ENCODE measurements at regions not wholly inside any gene's neighbourhood (a gene's known extent, or its start where the extent isn't known, plus 50 kb on each side); places are given as distances from the start of the nearest gene placed in this dataset.

DNA sequence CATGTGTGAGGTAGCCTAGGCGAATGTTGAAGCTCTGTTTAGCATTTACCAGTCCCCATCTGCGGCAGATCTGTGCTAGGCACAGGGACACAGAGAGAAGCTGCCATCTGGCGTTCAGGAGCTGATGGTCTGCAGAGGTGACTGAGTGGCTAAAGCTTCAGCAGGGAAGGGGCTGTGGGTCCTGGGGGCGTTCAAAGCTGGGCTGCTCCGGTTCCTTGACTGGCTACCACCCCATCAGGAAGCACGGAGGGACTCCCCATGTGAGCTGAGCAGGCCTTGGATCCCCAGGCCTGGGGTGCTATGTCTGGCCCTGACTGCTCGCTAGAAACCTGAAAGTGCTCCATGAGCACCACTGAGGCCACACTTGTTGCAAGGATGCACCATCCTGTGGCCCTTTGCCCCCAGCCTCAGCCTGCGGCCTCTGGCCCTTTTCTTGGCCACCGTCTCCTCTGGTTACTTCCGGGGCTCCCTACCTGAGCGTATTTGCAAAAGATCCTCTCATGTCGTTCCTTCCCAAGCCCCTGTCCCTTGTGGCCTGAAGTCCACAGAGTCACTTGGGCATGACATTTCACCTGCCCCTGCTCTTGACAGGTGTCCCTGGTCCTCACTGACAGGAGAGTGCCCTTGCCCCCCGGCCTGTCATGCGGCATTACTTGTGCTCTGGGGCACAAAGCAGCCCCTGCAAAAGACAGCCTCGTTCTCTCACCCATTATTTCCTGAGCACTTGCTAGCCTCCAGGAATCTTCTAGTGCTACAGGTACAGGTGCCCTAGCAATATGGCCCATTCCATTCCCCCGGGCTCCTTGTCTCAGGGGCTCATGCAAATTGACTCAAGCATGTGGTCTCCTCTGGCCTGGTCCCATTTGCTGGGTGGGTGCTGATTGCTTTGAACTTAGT lies 108.1 kb downstream of the GLRX3 start:
- Mint-ChIP-seq H3K27me3 (ENCODE audit: insufficient read depth, low read depth, poor library complexity) (no peaks in the 10 kb centered on the region), H3K4me1 (no peaks in the 10 kb centered on the region), H3K9me3 (peaks cover 95% of the 10 kb centered on the region), H3K27ac (no peak overlapping the region), H3K4me3 (no peak overlapping the region), H3K36me3 (ENCODE audit: low read depth) (peaks cover 39% of the 10 kb centered on the region)
- no peaks in the 10 kb centered on the region for H3K4me1 ChIP-seq (ENCODE audit: insufficient read depth)
- DNase-seq (ENCODE audit: low spot score) = no peak
- no peaks in the 10 kb centered on the region for H3K9me2 ChIP-seq (ENCODE audit: insufficient read depth)
- ATAC-seq = no peak
- no peak overlapping the region for H3K27ac ChIP-seq (ENCODE audit: low read depth)
- no peak overlapping the region for H2AFZ ChIP-seq
- no peak overlapping the region for H3K4me2 ChIP-seq
- H3K79me2 ChIP-seq (replicated peaks; ENCODE audit: insufficient read depth) = no peaks in the 10 kb centered on the region
- no peaks in the 10 kb centered on the region for H3F3A ChIP-seq (replicated peaks; ENCODE audit: low read depth)
- H3K4me3 ChIP-seq = no peak overlapping the region
- H3K36me3 ChIP-seq (ENCODE audit: insufficient read depth) = peaks cover 3% of the 10 kb centered on the region; the same call in 1 of the 2 replicates
- TF ChIP-seq STAT1 (IDR thresholded peaks at IDR 0.05; ENCODE audit: unreplicated experiment) = no peak
- no peak for TF ChIP-seq CREB1 (CRISPR knock-in tag; IDR thresholded peaks at IDR 0.05; ENCODE audit: low read depth)
- TF ChIP-seq, protein P1, sequence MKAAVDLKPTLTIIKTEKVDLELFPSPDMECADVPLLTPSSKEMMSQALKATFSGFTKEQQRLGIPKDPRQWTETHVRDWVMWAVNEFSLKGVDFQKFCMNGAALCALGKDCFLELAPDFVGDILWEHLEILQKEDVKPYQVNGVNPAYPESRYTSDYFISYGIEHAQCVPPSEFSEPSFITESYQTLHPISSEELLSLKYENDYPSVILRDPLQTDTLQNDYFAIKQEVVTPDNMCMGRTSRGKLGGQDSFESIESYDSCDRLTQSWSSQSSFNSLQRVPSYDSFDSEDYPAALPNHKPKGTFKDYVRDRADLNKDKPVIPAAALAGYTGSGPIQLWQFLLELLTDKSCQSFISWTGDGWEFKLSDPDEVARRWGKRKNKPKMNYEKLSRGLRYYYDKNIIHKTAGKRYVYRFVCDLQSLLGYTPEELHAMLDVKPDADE (IDR thresholded peaks at IDR 0.05) = no peak
- no peak for TF ChIP-seq NANOG (IDR thresholded peaks at IDR 0.05; ENCODE audit: borderline replicate concordance)
- no peak for TF ChIP-seq EZH2phosphoT487 (IDR thresholded peaks at IDR 0.05; ENCODE audit: unreplicated experiment)
- TF ChIP-seq, protein P2, sequence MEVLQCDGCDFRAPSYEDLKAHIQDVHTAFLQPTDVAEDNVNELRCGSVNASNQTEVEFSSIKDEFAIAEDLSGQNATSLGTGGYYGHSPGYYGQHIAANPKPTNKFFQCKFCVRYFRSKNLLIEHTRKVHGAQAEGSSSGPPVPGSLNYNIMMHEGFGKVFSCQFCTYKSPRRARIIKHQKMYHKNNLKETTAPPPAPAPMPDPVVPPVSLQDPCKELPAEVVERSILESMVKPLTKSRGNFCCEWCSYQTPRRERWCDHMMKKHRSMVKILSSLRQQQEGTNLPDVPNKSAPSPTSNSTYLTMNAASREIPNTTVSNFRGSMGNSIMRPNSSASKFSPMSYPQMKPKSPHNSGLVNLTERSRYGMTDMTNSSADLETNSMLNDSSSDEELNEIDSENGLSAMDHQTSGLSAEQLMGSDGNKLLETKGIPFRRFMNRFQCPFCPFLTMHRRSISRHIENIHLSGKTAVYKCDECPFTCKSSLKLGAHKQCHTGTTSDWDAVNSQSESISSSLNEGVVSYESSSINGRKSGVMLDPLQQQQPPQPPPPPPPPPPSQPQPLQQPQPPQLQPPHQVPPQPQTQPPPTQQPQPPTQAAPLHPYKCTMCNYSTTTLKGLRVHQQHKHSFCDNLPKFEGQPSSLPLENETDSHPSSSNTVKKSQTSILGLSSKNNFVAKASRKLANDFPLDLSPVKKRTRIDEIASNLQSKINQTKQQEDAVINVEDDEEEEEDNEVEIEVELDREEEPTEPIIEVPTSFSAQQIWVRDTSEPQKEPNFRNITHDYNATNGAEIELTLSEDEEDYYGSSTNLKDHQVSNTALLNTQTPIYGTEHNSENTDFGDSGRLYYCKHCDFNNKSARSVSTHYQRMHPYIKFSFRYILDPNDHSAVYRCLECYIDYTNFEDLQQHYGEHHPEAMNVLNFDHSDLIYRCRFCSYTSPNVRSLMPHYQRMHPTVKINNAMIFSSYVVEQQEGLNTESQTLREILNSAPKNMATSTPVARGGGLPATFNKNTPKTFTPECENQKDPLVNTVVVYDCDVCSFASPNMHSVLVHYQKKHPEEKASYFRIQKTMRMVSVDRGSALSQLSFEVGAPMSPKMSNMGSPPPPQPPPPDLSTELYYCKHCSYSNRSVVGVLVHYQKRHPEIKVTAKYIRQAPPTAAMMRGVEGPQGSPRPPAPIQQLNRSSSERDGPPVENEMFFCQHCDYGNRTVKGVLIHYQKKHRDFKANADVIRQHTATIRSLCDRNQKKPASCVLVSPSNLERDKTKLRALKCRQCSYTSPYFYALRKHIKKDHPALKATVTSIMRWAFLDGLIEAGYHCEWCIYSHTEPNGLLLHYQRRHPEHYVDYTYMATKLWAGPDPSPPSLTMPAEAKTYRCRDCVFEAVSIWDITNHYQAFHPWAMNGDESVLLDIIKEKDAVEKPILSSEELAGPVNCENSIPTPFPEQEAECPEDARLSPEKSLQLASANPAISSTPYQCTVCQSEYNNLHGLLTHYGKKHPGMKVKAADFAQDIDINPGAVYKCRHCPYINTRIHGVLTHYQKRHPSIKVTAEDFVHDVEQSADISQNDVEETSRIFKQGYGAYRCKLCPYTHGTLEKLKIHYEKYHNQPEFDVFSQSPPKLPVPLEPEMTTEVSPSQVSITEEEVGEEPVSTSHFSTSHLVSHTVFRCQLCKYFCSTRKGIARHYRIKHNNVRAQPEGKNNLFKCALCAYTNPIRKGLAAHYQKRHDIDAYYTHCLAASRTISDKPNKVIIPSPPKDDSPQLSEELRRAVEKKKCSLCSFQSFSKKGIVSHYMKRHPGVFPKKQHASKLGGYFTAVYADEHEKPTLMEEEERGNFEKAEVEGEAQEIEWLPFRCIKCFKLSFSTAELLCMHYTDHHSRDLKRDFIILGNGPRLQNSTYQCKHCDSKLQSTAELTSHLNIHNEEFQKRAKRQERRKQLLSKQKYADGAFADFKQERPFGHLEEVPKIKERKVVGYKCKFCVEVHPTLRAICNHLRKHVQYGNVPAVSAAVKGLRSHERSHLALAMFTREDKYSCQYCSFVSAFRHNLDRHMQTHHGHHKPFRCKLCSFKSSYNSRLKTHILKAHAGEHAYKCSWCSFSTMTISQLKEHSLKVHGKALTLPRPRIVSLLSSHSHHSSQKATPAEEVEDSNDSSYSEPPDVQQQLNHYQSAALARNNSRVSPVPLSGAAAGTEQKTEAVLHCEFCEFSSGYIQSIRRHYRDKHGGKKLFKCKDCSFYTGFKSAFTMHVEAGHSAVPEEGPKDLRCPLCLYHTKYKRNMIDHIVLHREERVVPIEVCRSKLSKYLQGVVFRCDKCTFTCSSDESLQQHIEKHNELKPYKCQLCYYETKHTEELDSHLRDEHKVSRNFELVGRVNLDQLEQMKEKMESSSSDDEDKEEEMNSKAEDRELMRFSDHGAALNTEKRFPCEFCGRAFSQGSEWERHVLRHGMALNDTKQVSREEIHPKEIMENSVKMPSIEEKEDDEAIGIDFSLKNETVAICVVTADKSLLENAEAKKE (CRISPR knock-in tag; IDR thresholded peaks at IDR 0.05) = no peak
- no peak for TF ChIP-seq JUNB (IDR thresholded peaks at IDR 0.05; ENCODE audit: unreplicated experiment)
- no peak for TF ChIP-seq REST (IDR thresholded peaks at IDR 0.05; ENCODE audit: unreplicated experiment)
- no peak for TF ChIP-seq ZNF114 (CRISPR knock-in tag; IDR thresholded peaks at IDR 0.05)
- no peak for TF ChIP-seq CTCF (conservative IDR thresholded peaks at IDR 0.05; ENCODE audit: low read depth in 2 of 2)
- no peak for TF ChIP-seq ZNF331 (CRISPR knock-in tag; IDR thresholded peaks at IDR 0.05; ENCODE audit: low read depth)
- no peak for TF ChIP-seq POLR2AphosphoS5 (IDR thresholded peaks at IDR 0.05; ENCODE audit: low read depth)
- TF ChIP-seq EZH2 (IDR thresholded peaks at IDR 0.05; ENCODE audit: low read depth, unreplicated experiment) = no peak
- H4K20me1 ChIP-seq (replicated peaks; ENCODE audit: insufficient read depth) = no peaks in the 10 kb centered on the region
- H3K27me3 ChIP-seq (ENCODE audit: insufficient read depth) = no peaks in the 10 kb centered on the region

All from GM23338 (cell line).